ENCODE measurements at regions not wholly inside any gene's neighbourhood (a gene's known extent, or its start where the extent isn't known, plus 50 kb on each side); places are given as distances from the start of the nearest gene placed in this dataset.

- Histone ChIP-seq H3K27me3 (ENCODE audit: insufficient read depth, low read length) (no peaks in the 10 kb centered on the region), H3K36me3 (ENCODE audit: insufficient read depth, low read depth, low read length) (no peaks in the 10 kb centered on the region), H3K9ac (ENCODE audit: low read depth, low read length) (no peak overlapping the region), H3K4me1 (ENCODE audit: insufficient read depth, low read length) (0 out of 2 replicates have a peak, but pooled peaks cover 3% of the 10 kb centered on the region), H3K27ac (ENCODE audit: low read length) (no peak overlapping the region), H3K4me3 (ENCODE audit: low read length) (no peak overlapping the region), H3K9me3 (ENCODE audit: insufficient read depth, low read depth, low read length) (no peaks in the 10 kb centered on the region)
Measured at GRCh38 chr4:14095831-14096230, 468.3 kb upstream of the BOD1L1 start.

GRCh38 chr4:14096396-14096965, 469.0 kb upstream of the BOD1L1 start:
- H3K36me3 ChIP-seq (ENCODE audit: insufficient read depth, low read depth, low read length), result no peaks in the 10 kb centered on the region
- 0 out of 2 replicates have a peak, but pooled peaks cover 3% of the 10 kb centered on the region for H3K4me1 ChIP-seq (ENCODE audit: insufficient read depth, low read length)
- no peaks in the 10 kb centered on the region for H3K27me3 ChIP-seq (ENCODE audit: insufficient read depth, low read length)
- no peaks in the 10 kb centered on the region for H3K9me3 ChIP-seq (ENCODE audit: insufficient read depth, low read depth, low read length)
- H3K27ac ChIP-seq (ENCODE audit: low read length), result no peak overlapping the region
- H3K4me3 ChIP-seq (ENCODE audit: low read length), result no peak overlapping the region
- no peak overlapping the region for H3K9ac ChIP-seq (ENCODE audit: low read depth, low read length)

- Histone ChIP-seq H3K27me3 (ENCODE audit: insufficient read depth, low read length) (no peaks in the 10 kb centered on the region), H3K4me1 (ENCODE audit: insufficient read depth, low read length) (0 out of 2 replicates have a peak, but pooled peaks cover 3% of the 10 kb centered on the region), H3K36me3 (ENCODE audit: insufficient read depth, low read depth, low read length) (no peaks in the 10 kb centered on the region), H3K27ac (ENCODE audit: low read length) (no peak overlapping the region), H3K4me3 (ENCODE audit: low read length) (no peak overlapping the region), H3K9ac (ENCODE audit: low read depth, low read length) (no peak overlapping the region), H3K9me3 (ENCODE audit: insufficient read depth, low read depth, low read length) (no peaks in the 10 kb centered on the region)
Measured at GRCh38 chr4:14100349-14100748, 472.8 kb upstream of the BOD1L1 start.

GRCh38 chr4:14110407-14110806, 482.9 kb upstream of the BOD1L1 start:
- H3K9ac ChIP-seq (ENCODE audit: low read depth, low read length), result no peak overlapping the region
- H3K27ac ChIP-seq (ENCODE audit: low read length), result no peak overlapping the region
- peaks cover 1% of the 10 kb centered on the region; the same call in 1 of the 2 replicates for H3K4me1 ChIP-seq (ENCODE audit: insufficient read depth, low read length)
- H3K4me3 ChIP-seq (ENCODE audit: low read length), result no peak overlapping the region
- peaks cover 9% of the 10 kb centered on the region for H3K9me3 ChIP-seq (ENCODE audit: insufficient read depth, low read depth, low read length)
- H3K36me3 ChIP-seq (ENCODE audit: insufficient read depth, low read depth, low read length), result no peaks in the 10 kb centered on the region
- H3K27me3 ChIP-seq (ENCODE audit: insufficient read depth, low read length), result no peaks in the 10 kb centered on the region

- Histone ChIP-seq H3K27ac (ENCODE audit: low read length) (no peak overlapping the region), H3K4me1 (ENCODE audit: insufficient read depth, low read length) (peaks cover 5% of the 10 kb centered on the region; the same call in 1 of the 2 replicates), H3K4me3 (ENCODE audit: low read length) (no peak overlapping the region), H3K9ac (ENCODE audit: low read depth, low read length) (no peak overlapping the region), H3K9me3 (ENCODE audit: insufficient read depth, low read depth, low read length) (peaks cover 9% of the 10 kb centered on the region; the same call in 1 of the 2 replicates), H3K36me3 (ENCODE audit: insufficient read depth, low read depth, low read length) (no peaks in the 10 kb centered on the region), H3K27me3 (ENCODE audit: insufficient read depth, low read length) (no peaks in the 10 kb centered on the region)
Measured at GRCh38 chr4:14111730-14112181, 484.2 kb upstream of the BOD1L1 start.

GRCh38 chr4:14115106-14115505, 487.6 kb upstream of the BOD1L1 start:
- H3K4me3 ChIP-seq (ENCODE audit: low read length), result no peak overlapping the region
- H3K27me3 ChIP-seq (ENCODE audit: insufficient read depth, low read length), result no peaks in the 10 kb centered on the region
- H3K9me3 ChIP-seq (ENCODE audit: insufficient read depth, low read depth, low read length), result no peaks in the 10 kb centered on the region
- no peak overlapping the region for H3K27ac ChIP-seq (ENCODE audit: low read length)
- no peak overlapping the region for H3K9ac ChIP-seq (ENCODE audit: low read depth, low read length)
- peaks cover 5% of the 10 kb centered on the region; the same call in 1 of the 2 replicates for H3K4me1 ChIP-seq (ENCODE audit: insufficient read depth, low read length)
- no peaks in the 10 kb centered on the region for H3K36me3 ChIP-seq (ENCODE audit: insufficient read depth, low read depth, low read length)

- Histone ChIP-seq H3K9ac (ENCODE audit: low read depth, low read length) (no peak overlapping the region), H3K27me3 (ENCODE audit: insufficient read depth, low read length) (no peaks in the 10 kb centered on the region), H3K36me3 (ENCODE audit: insufficient read depth, low read depth, low read length) (no peaks in the 10 kb centered on the region), H3K27ac (ENCODE audit: low read length) (no peak overlapping the region), H3K4me1 (ENCODE audit: insufficient read depth, low read length) (peaks cover 5% of the 10 kb centered on the region; the same call in 1 of the 2 replicates), H3K9me3 (ENCODE audit: insufficient read depth, low read depth, low read length) (no peaks in the 10 kb centered on the region), H3K4me3 (ENCODE audit: low read length) (no peak overlapping the region)
Measured at GRCh38 chr4:14117575-14118238, 490.2 kb upstream of the BOD1L1 start.

- H3K9ac ChIP-seq (ENCODE audit: low read depth, low read length), result no peak overlapping the region
- no peaks in the 10 kb centered on the region for H3K9me3 ChIP-seq (ENCODE audit: insufficient read depth, low read depth, low read length)
- no peaks in the 10 kb centered on the region for H3K4me1 ChIP-seq (ENCODE audit: insufficient read depth, low read length)
- H3K4me3 ChIP-seq (ENCODE audit: low read length), result no peak overlapping the region
- no peaks in the 10 kb centered on the region for H3K36me3 ChIP-seq (ENCODE audit: insufficient read depth, low read depth, low read length)
- no peaks in the 10 kb centered on the region for H3K27me3 ChIP-seq (ENCODE audit: insufficient read depth, low read length)
- no peak overlapping the region for H3K27ac ChIP-seq (ENCODE audit: low read length)
Measured at GRCh38 chr4:14124816-14125215, 497.3 kb upstream of the BOD1L1 start.

- H3K27me3 ChIP-seq (ENCODE audit: insufficient read depth, low read length), result no peaks in the 10 kb centered on the region
- no peak overlapping the region for H3K4me3 ChIP-seq (ENCODE audit: low read length)
- H3K36me3 ChIP-seq (ENCODE audit: insufficient read depth, low read depth, low read length), result no peaks in the 10 kb centered on the region
- no peaks in the 10 kb centered on the region for H3K9me3 ChIP-seq (ENCODE audit: insufficient read depth, low read depth, low read length)
- no peaks in the 10 kb centered on the region for H3K4me1 ChIP-seq (ENCODE audit: insufficient read depth, low read length)
- no peak overlapping the region for H3K9ac ChIP-seq (ENCODE audit: low read depth, low read length)
- no peak overlapping the region for H3K27ac ChIP-seq (ENCODE audit: low read length)
Measured at GRCh38 chr4:14125375-14126129, 498.0 kb upstream of the BOD1L1 start.

GRCh38 chr4:14130551-14130950, 503.0 kb upstream of the BOD1L1 start:
- Histone ChIP-seq H3K4me1 (ENCODE audit: insufficient read depth, low read length) (no peaks in the 10 kb centered on the region), H3K36me3 (ENCODE audit: insufficient read depth, low read depth, low read length) (no peaks in the 10 kb centered on the region), H3K27ac (ENCODE audit: low read length) (no peak overlapping the region), H3K4me3 (ENCODE audit: low read length) (no peak overlapping the region), H3K9me3 (ENCODE audit: insufficient read depth, low read depth, low read length) (no peaks in the 10 kb centered on the region), H3K9ac (ENCODE audit: low read depth, low read length) (no peak overlapping the region), H3K27me3 (ENCODE audit: insufficient read depth, low read length) (no peaks in the 10 kb centered on the region)

GRCh38 chr4:14131335-14131734, 503.8 kb upstream of the BOD1L1 start:
- no peak overlapping the region for H3K4me3 ChIP-seq (ENCODE audit: low read length)
- no peak overlapping the region for H3K27ac ChIP-seq (ENCODE audit: low read length)
- no peaks in the 10 kb centered on the region for H3K36me3 ChIP-seq (ENCODE audit: insufficient read depth, low read depth, low read length)
- H3K27me3 ChIP-seq (ENCODE audit: insufficient read depth, low read length), result no peaks in the 10 kb centered on the region
- no peaks in the 10 kb centered on the region for H3K4me1 ChIP-seq (ENCODE audit: insufficient read depth, low read length)
- H3K9ac ChIP-seq (ENCODE audit: low read depth, low read length), result no peak overlapping the region
- H3K9me3 ChIP-seq (ENCODE audit: insufficient read depth, low read depth, low read length), result no peaks in the 10 kb centered on the region
